HG02970 (cell line): ENCODE measurements at regions not wholly inside any gene's neighbourhood (a gene's known extent, or its start where the extent isn't known, plus 50 kb on each side); places are given as distances from the start of the nearest gene placed in this dataset.
"Not testable (repeated sequence)": the region's sequence is repeated elsewhere in the genome, so short reads cannot be mapped to it uniquely, and the experiment has no call there.

ENCODE experiments used
- ATAC-seq: cut with Tn5 transposase; IDR thresholded peaks from one replicate; pipeline ENCODE4 v1.9.1; 2021; ENCODE audit warnings: mild to moderate bottlenecking, moderate library complexity, moderate number of reproducible peaks; ENCODE audit not compliant: unreplicated experiment, low FRiP score

DNA sequence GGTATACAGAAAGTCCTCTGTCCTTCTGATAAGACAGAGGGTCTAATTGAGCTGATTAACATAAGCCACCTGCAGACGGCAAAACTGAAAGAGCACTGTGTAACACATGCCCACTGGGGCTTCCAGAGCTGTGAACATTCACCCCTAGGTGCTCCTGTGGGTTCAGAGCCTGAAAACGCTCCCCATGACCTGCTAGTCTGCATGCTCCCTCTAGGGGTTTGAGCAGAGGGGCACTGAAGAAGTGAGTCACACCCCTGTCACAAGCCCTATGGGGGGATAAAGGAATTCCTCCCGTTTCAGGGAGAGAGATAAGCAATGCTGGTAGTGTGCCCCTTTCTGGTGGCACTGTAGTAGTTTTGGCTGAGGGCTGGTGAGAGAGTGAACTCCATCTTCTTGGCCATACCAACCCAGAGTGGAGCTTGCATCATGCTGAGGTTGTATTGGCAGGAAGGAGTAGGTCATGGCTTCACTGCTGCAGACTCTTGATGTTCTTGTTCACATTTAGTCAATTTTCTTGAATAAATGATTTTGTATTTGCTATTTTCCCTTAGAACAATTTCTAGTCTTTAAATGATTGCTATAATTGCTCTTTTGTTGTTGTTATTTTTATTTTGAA lies 637.5 kb upstream of the MAN1A1 start:
- ATAC-seq: no peak

GRCh38 chr6:119985952-119986736 lies 636.6 kb upstream of the MAN1A1 start:
- no peak for ATAC-seq

DNA sequence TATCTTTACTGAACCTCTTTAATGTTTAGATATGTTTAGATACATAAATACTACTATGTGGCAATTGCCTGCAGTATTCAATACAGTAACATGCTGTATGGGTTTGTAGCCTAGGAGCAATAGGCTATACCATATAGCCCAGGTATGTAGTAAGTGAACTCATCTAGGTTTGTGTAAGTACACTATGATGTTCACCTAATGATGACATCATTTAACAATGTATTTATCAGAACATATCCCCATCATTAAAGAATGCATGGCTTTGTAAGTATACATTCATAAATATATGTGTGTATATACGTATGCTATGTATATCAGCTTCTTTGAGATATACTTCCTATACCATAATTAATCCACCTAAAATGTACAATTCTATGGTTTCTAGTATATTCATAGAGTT lies 631.2 kb upstream of the MAN1A1 start:
- no peak for ATAC-seq

DNA sequence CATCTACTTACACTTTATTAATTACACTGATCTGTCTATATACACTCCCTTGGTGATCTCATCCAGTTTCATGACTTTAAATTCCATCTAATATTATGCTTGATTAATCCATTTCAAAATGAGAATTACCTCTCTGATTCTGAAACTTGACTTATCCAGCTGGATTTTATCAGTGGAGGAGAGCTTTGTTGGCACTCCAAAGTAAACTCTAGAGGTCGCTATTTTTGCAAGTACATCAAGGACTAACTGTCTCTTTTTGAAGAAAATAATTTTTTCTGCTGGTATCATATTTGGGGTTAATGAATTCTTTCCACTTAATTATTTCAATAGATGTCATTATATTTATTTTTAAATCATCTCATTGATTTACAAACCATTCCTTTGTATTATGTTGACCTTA lies 630.3 kb upstream of the MAN1A1 start:
- ATAC-seq: no peak

GRCh38 chr6:119978274-119978889 lies 628.8 kb upstream of the MAN1A1 start:
- no peak for ATAC-seq

- no peak for ATAC-seq
These were observed 625.0 kb upstream of the MAN1A1 start for GRCh38 chr6:119974430-119975159.

GRCh38 chr6:119966484-119966883 lies 616.9 kb upstream of the MAN1A1 start:
- no peak for ATAC-seq

GRCh38 chr6:119965900-119966299 lies 616.3 kb upstream of the MAN1A1 start:
- ATAC-seq: no peak

- no peak for ATAC-seq
These were observed 615.4 kb upstream of the MAN1A1 start for GRCh38 chr6:119965008-119965407.

DNA sequence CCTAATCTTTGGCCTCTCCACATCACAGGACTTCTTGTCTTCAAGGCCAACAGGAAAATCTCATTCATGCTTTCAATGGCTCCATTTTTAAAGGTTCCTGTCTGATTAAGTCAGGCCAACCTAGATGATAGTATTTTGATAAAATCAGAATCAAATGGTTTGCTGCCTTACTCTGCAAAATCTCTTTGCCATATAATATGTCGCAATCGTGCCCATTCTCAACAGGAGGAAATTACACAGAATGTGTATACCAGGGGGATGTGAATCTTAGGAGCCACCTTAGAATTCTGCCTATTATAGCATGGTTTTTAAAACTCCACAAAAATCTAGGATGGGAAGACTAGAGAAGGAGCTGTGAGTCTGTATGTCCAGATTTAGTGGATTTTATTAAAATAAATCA lies 612.9 kb upstream of the MAN1A1 start:
- no peak for ATAC-seq

DNA sequence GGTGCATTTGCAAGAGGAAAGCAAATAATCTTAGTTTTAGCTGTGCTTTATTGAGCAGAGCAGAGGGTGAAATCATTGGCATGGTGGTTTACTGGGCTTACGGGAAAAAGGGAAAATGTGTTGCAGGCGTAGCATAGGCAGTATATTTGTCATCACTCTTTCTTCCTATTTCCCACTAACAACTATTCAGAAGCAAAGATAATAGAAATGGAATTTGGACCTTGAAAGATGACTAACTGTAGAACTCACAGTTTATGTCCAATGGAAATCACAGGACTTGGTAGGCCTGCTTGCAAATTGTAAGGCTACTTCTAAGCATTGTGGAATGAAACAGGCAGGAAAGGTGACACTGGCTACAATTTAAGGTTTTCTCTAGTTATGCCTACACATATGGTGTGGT lies 611.9 kb upstream of the MAN1A1 start:
- no peak for ATAC-seq

- ATAC-seq: no peak
These were observed 610.9 kb upstream of the MAN1A1 start for GRCh38 chr6:119960456-119960855.

- ATAC-seq: no peak
These were observed 610.5 kb upstream of the MAN1A1 start for GRCh38 chr6:119960036-119960435.

GRCh38 chr6:119957195-119957594 lies 607.6 kb upstream of the MAN1A1 start:
- no peak for ATAC-seq

DNA sequence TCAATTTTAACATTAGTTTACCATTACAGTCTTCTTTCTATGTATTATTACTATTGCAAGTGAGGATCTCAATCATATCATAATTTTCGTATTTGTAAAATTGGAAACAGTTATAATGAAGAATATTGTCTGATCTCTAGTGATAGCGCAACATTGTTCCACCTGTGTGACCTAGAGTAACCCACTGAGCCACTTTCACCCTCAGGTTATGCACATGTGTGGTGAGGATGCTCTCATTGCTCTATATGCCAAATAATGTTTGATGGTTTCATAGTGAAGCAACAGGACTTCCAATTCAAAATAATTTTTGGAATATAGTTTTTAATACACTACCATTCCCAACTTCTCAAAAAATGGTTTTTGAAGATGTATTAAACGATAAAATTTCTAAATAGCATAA lies 603.1 kb upstream of the MAN1A1 start:
- no peak for ATAC-seq

DNA sequence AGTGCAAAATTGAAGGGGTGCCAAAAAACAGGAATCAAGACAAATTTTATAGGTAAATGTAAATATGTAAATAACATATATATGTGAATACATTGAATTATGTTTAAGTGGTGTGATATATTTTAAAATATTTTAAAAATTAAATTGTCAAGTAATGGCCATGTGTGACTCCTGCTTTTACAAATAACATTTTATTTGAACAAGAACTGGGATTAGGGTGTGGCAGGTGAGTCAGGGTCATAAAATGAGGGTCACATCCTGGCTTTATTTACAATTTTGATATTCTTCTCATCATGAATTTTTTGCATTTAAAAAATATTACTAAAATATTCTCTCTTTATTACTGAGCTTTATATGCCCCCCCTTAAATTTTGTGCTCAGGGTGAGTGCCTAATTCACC lies 601.1 kb upstream of the MAN1A1 start:
- ATAC-seq: no peak

GRCh38 chr6:119942078-119942752 lies 592.7 kb upstream of the MAN1A1 start:
- no peak for ATAC-seq

DNA sequence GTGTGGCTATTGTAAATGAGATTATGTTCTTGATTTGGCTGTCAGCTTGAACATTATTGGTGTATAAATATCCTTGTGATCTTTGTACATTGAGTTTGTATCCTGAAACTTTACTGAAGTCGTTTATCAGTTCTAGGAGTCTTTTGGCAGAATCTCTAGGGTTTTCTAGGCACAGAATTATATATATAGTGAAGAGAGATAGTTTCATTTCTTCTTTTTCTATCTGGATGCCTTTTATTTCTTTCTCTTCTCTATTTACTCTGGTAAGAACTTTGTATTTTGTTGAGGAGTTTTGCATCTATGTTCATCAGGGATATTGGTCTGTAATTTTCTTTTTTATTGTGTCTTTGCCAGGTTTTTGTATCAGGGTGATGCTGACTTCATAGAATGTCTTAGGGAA lies 589.2 kb upstream of the MAN1A1 start:
- ATAC-seq: no peak

DNA sequence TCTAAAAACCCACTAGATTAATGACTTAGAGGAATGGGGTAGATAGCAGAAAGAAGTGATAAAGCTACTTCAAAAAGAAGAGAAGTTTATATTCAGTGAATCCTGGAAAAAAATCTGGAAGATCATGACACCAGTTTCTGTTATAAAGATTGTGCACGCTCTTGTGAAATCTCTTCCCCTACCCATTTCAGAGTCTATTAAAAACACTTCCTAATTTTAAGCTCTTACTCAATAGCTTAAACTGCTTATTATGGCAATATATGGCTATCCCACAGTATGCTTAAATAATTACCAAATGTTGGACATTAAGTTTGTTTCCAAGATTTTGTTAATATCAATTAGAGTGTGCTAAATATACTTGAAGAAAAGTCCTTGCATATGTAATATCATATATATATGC lies 585.3 kb upstream of the MAN1A1 start:
- no peak for ATAC-seq

GRCh38 chr6:119929121-119929520 lies 579.6 kb upstream of the MAN1A1 start:
- ATAC-seq: no peak

GRCh38 chr6:119924888-119925287 lies 575.3 kb upstream of the MAN1A1 start:
- not testable (repeated sequence) for ATAC-seq
